H1 (cell line): ENCODE measurements at regions not wholly inside any gene's neighbourhood (a gene's known extent, or its start where the extent isn't known, plus 50 kb on each side); places are given as distances from the start of the nearest gene placed in this dataset.

Experiments
- CHD1 ChIP-seq: IDR thresholded peaks from 2 replicates; pipeline ENCODE4 v1.6.1; 2012; ENCODE audit warnings: low read depth, low read length, improper control_type of control experiment
- MAFK ChIP-seq: IDR thresholded peaks from 2 replicates; pipeline ENCODE4 v1.6.1; 2012; ENCODE audit warnings: low read depth, mild to moderate bottlenecking, improper control_type of control experiment, low read length

GRCh38 chr10:89074120-89074519, 83.5 kb downstream of the FAS start (continued):
- TF ChIP-seq MAFK (no peak), CHD1 (no peak)
